Naive thymus-derived CD4-positive, alpha-beta T cell (primary cell): ENCODE measurements at regions not wholly inside any gene's neighbourhood (a gene's known extent, or its start where the extent isn't known, plus 50 kb on each side); places are given as distances from the start of the nearest gene placed in this dataset.

Experiments used
- ATAC-seq: fragments of 150-1000 bp; cut with Tn5 transposase; 2 replicates; pipeline ENCODE4 v1.10.0; 2021; ENCODE audit warnings: mild to moderate bottlenecking, moderate library complexity
- CTCF ChIA-PET: fragments of 350-600 bp; sonication (Branson Sonifier 250); formaldehyde crosslinking; loops from one replicate; lab custom pipeline; 2021; ENCODE audit warnings: antibody characterized with exemption; lab: Charles Lee
- POLR2A ChIA-PET: fragments of 350-600 bp; sonication (Branson Sonifier 250); formaldehyde crosslinking; loops from one replicate; lab custom pipeline; 2021; ENCODE audit warnings: antibody characterized with exemption, inconsistent platforms; lab: Charles Lee
- DNase-seq, 9 donors: peaks; one replicate each; pipeline versions ENCODE4 v3.0.0 to v3.0.0-alpha.2; 2020 to 2022; ENCODE audit warnings: mixed read lengths in 1 of 9
- H3K27ac ChIP-seq: one replicate; pipeline ENCODE4 v1.7.0; 2013; ENCODE audit warnings: mild to moderate bottlenecking, low read depth, low read length, moderate library complexity
- H3K27me3 ChIP-seq, 2 donors: one replicate each; pipeline ENCODE4 v1.7.0; 2013; ENCODE audit warnings: low read length in 2 of 2, mild to moderate bottlenecking in 2 of 2, moderate library complexity in 2 of 2; ENCODE audit not compliant: control insufficient read depth in 2 of 2, insufficient read depth in 2 of 2
- H3K36me3 ChIP-seq, 3 experiments: 1 replicate in 2 of 3; 2 replicates in 1 of 3; pipeline ENCODE4 v1.7.0; 2013; ENCODE audit warnings: low read length in 3 of 3, mild to moderate bottlenecking in 3 of 3, moderate library complexity in 1 of 3; ENCODE audit not compliant: insufficient read depth in 3 of 3, control insufficient read depth in 2 of 3
- H3K4me1 ChIP-seq, 2 donors: one replicate each; pipeline ENCODE4 v1.7.0; 2013; ENCODE audit warnings: low read length in 2 of 2, mild to moderate bottlenecking in 2 of 2, moderate library complexity in 1 of 2; ENCODE audit not compliant: control insufficient read depth in 2 of 2, insufficient read depth in 2 of 2
- H3K4me3 ChIP-seq: 2 replicates; pipeline ENCODE4 v1.7.0; 2013; ENCODE audit warnings: mild to moderate bottlenecking, low read length
- H3K9me3 ChIP-seq, 3 experiments: 1 replicate in 2 of 3; 2 replicates in 1 of 3; pipeline ENCODE4 v1.7.0; 2013; ENCODE audit warnings: low read length in 3 of 3; ENCODE audit not compliant: control insufficient read depth in 2 of 3
- H3K27ac Mint-ChIP-seq, 9 donors: one replicate each; pipeline ENCODE4 v1.8.0; 2020 to 2022; ENCODE audit warnings: mixed read lengths in 9 of 9, mild to moderate bottlenecking in 8 of 9, moderate library complexity in 5 of 9, inconsistent platforms in 2 of 9
- H3K27me3 Mint-ChIP-seq, 5 donors: one replicate each; pipeline ENCODE4 v1.8.0; 2021 to 2022; ENCODE audit warnings: mixed read lengths in 5 of 5, mild to moderate bottlenecking in 1 of 5
- H3K36me3 Mint-ChIP-seq, 5 donors: one replicate each; pipeline ENCODE4 v1.8.0; 2020 to 2022; ENCODE audit warnings: mixed read lengths in 5 of 5, mild to moderate bottlenecking in 3 of 5, inconsistent platforms in 1 of 5
- H3K4me1 Mint-ChIP-seq, 7 donors: one replicate each; pipeline ENCODE4 v1.8.0; 2020 to 2022; ENCODE audit warnings: mixed read lengths in 7 of 7, mild to moderate bottlenecking in 3 of 7, inconsistent platforms in 1 of 7
- H3K4me3 Mint-ChIP-seq, 10 donors: one replicate each; pipeline ENCODE4 v1.8.0; 2020 to 2022; ENCODE audit warnings: mild to moderate bottlenecking in 10 of 10, mixed read lengths in 10 of 10, moderate library complexity in 6 of 10, inconsistent platforms in 2 of 10
- H3K9me3 Mint-ChIP-seq, 11 donors: one replicate each; pipeline ENCODE4 v1.8.0; 2020 to 2022; ENCODE audit warnings: mixed read lengths in 11 of 11, mild to moderate bottlenecking in 4 of 11, inconsistent platforms in 1 of 11, moderate library complexity in 1 of 11
- intact Hi-C, 2 donors: fragments of 100-400 bp; cut with micrococcal nuclease; formaldehyde crosslinking; loops; one replicate each; pipeline ENCODE4 v1.15.1; 2023

DNA sequence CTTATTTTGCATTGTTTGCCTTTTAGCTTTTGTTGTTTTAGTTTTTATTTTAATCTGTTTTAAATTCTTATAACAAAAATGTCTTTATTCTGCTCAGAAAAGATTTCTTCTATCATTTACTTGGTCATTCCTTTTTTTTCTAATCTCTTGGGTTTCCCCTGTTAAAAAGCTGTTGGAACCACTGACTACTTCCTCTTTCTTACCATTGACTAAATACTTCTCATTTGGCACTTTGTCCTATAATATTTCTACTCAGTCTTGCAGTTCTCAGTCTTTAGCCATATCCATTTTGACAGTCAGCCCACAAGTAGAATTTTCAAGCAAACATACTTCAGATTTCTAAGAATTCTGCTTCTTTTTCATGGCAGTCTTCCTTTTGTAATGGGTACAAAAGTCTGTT is 567.2 kb downstream of the SATB2 start:
- POLR2A ChIA-PET = no interaction called here
- intact Hi-C loops = no loop called here

GRCh38 chr2:198883604-198884003 is 574.1 kb downstream of the SATB2 start:
- CTCF ChIA-PET = no interaction called here
- no peaks in the 10 kb centered on the region for H3K36me3 Mint-ChIP-seq
- no peaks in the 10 kb centered on the region for H3K27me3 Mint-ChIP-seq
- H3K9me3 Mint-ChIP-seq = no peaks in the 10 kb centered on the region
- POLR2A ChIA-PET = no interaction called here
- DNase-seq (no peak), ATAC-seq (no peak)
- H3K4me3 Mint-ChIP-seq = no peak overlapping the region
- no peak overlapping the region for H3K4me3 ChIP-seq
- H3K4me1 ChIP-seq = no peaks in the 10 kb centered on the region
- H3K27ac Mint-ChIP-seq = no peak overlapping the region
- no peaks in the 10 kb centered on the region for H3K4me1 Mint-ChIP-seq
- no peak overlapping the region for H3K27ac ChIP-seq
- H3K27me3 ChIP-seq = no peaks in the 10 kb centered on the region
- intact Hi-C loops = no loop called here
- no peaks in the 10 kb centered on the region for H3K9me3 ChIP-seq
- H3K36me3 ChIP-seq = no peaks in the 10 kb centered on the region

More for the DNA sequence above, 567.2 kb downstream of the SATB2 start:
- H3K9me3 ChIP-seq = no peaks in the 10 kb centered on the region
- ATAC-seq = no peak
- Mint-ChIP-seq H3K27me3 (no peaks in the 10 kb centered on the region), H3K4me3 (no peak overlapping the region), H3K9me3 (peaks cover 0 to 12% (median 4%) of the 10 kb centered on the region in 11 donors), H3K4me1 (no peaks in the 10 kb centered on the region), H3K27ac (no peak overlapping the region), H3K36me3 (no peaks in the 10 kb centered on the region)
- H3K36me3 ChIP-seq = no peaks in the 10 kb centered on the region
- CTCF ChIA-PET = no interaction called here
- DNase-seq = no peak
- no peaks in the 10 kb centered on the region for H3K27me3 ChIP-seq
- no peaks in the 10 kb centered on the region for H3K4me1 ChIP-seq
- no peak overlapping the region for H3K4me3 ChIP-seq
- H3K27ac ChIP-seq = no peak overlapping the region

GRCh38 chr2:198880986-198881385 is 576.8 kb downstream of the SATB2 start:
- intact Hi-C loops = no loop called here
- no peak overlapping the region for H3K4me3 ChIP-seq
- H3K27ac ChIP-seq = no peak overlapping the region
- no peaks in the 10 kb centered on the region for H3K36me3 Mint-ChIP-seq
- no peak overlapping the region for H3K4me3 Mint-ChIP-seq
- no peaks in the 10 kb centered on the region for H3K27me3 Mint-ChIP-seq
- H3K9me3 Mint-ChIP-seq = peaks cover 0 to 4% (median 0%) of the 10 kb centered on the region in 11 donors
- H3K27ac Mint-ChIP-seq = no peak overlapping the region
- no peaks in the 10 kb centered on the region for H3K27me3 ChIP-seq
- ChIA-PET POLR2A (no interaction called here), CTCF (no interaction called here)
- H3K36me3 ChIP-seq = no peaks in the 10 kb centered on the region
- no peak for ATAC-seq
- H3K4me1 ChIP-seq = no peaks in the 10 kb centered on the region
- H3K9me3 ChIP-seq = no peaks in the 10 kb centered on the region
- no peak for DNase-seq
- no peaks in the 10 kb centered on the region for H3K4me1 Mint-ChIP-seq

GRCh38 chr2:198880421-198880820 is 577.3 kb downstream of the SATB2 start:
- Histone ChIP-seq H3K27ac (no peak overlapping the region), H3K9me3 (no peaks in the 10 kb centered on the region), H3K36me3 (no peaks in the 10 kb centered on the region), H3K27me3 (no peaks in the 10 kb centered on the region), H3K4me3 (no peak overlapping the region), H3K4me1 (no peaks in the 10 kb centered on the region)
- no peaks in the 10 kb centered on the region for H3K36me3 Mint-ChIP-seq
- no peak overlapping the region for H3K4me3 Mint-ChIP-seq
- CTCF ChIA-PET = no interaction called here
- H3K27me3 Mint-ChIP-seq = no peaks in the 10 kb centered on the region
- peaks cover 0 to 7% (median 0%) of the 10 kb centered on the region in 11 donors for H3K9me3 Mint-ChIP-seq
- POLR2A ChIA-PET = no interaction called here
- H3K27ac Mint-ChIP-seq = no peak overlapping the region
- no peak for ATAC-seq
- intact Hi-C loops = no loop called here
- no peaks in the 10 kb centered on the region for H3K4me1 Mint-ChIP-seq
- DNase-seq = no peak

DNA sequence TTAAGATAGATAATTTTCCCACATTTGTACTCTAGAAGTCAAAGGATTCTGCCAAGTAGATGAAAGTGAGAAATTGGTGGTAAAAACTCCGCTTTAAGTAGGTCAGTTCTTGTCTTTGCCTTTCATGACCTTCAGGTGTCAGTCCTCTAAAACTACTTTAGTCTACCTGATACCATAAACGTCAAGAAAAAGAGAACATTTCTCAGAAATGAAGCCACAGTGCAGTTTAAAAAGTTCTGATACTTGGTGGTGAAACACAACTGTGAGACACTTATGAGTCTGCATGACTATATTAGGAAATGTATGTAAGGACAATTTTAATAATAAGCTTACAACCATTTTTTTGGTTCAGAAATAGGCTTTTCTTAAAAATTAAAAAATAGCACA is 583.3 kb downstream of the SATB2 start:
- H3K4me3 ChIP-seq = no peak overlapping the region
- no peak overlapping the region for H3K4me3 Mint-ChIP-seq
- H3K27ac ChIP-seq = no peak overlapping the region
- H3K27me3 Mint-ChIP-seq = no peaks in the 10 kb centered on the region
- H3K36me3 ChIP-seq = no peaks in the 10 kb centered on the region
- H3K36me3 Mint-ChIP-seq = no peaks in the 10 kb centered on the region
- POLR2A ChIA-PET = no interaction called here
- no peaks in the 10 kb centered on the region for H3K9me3 ChIP-seq
- no peaks in the 10 kb centered on the region for H3K4me1 ChIP-seq
- H3K27ac Mint-ChIP-seq = no peak overlapping the region
- H3K9me3 Mint-ChIP-seq = peaks cover 0 to 7% (median 0%) of the 10 kb centered on the region in 11 donors
- DNase-seq (no peak), ATAC-seq (no peak)
- no peaks in the 10 kb centered on the region for H3K27me3 ChIP-seq
- intact Hi-C loops = no loop called here
- CTCF ChIA-PET = no interaction called here
- H3K4me1 Mint-ChIP-seq = no peaks in the 10 kb centered on the region

- H3K4me3 ChIP-seq = no peak overlapping the region
- H3K27me3 ChIP-seq = no peaks in the 10 kb centered on the region
- no peaks in the 10 kb centered on the region for H3K4me1 Mint-ChIP-seq
- POLR2A ChIA-PET = no interaction called here
- CTCF ChIA-PET = no interaction called here
- peaks cover 0 to 7% (median 0%) of the 10 kb centered on the region in 11 donors for H3K9me3 Mint-ChIP-seq
- no peaks in the 10 kb centered on the region for H3K36me3 ChIP-seq
- H3K36me3 Mint-ChIP-seq = no peaks in the 10 kb centered on the region
- no peaks in the 10 kb centered on the region for H3K4me1 ChIP-seq
- no peak overlapping the region for H3K27ac Mint-ChIP-seq
- intact Hi-C loops = no loop called here
- no peaks in the 10 kb centered on the region for H3K27me3 Mint-ChIP-seq
- no peak for DNase-seq
- no peak overlapping the region for H3K4me3 Mint-ChIP-seq
- H3K9me3 ChIP-seq = no peaks in the 10 kb centered on the region
- no peak overlapping the region for H3K27ac ChIP-seq
- ATAC-seq = no peak
Measured at GRCh38 chr2:198873503-198874471, 584.0 kb downstream of the SATB2 start.

- Histone ChIP-seq H3K36me3 (no peaks in the 10 kb centered on the region), H3K27ac (no peak overlapping the region), H3K27me3 (no peaks in the 10 kb centered on the region), H3K4me1 (no peaks in the 10 kb centered on the region), H3K9me3 (no peaks in the 10 kb centered on the region), H3K4me3 (no peak overlapping the region)
- DNase-seq (no peak), ATAC-seq (no peak)
- POLR2A ChIA-PET = no interaction called here
- peaks cover 0 to 3% (median 0%) of the 10 kb centered on the region in 7 donors for H3K4me1 Mint-ChIP-seq
- no peak overlapping the region for H3K4me3 Mint-ChIP-seq
- no peaks in the 10 kb centered on the region for H3K27me3 Mint-ChIP-seq
- H3K27ac Mint-ChIP-seq = no peak overlapping the region
- peaks cover 0 to 13% (median 5%) of the 10 kb centered on the region in 11 donors for H3K9me3 Mint-ChIP-seq
- peaks cover 0 to 5% (median 0%) of the 10 kb centered on the region in 5 donors for H3K36me3 Mint-ChIP-seq
- CTCF ChIA-PET = no interaction called here
- intact Hi-C loops = no loop called here
Measured at GRCh38 chr2:198863655-198864054, 594.1 kb downstream of the SATB2 start.
